GM12878 (cell line): ENCODE measurements at regions not wholly inside any gene's neighbourhood (a gene's known extent, or its start where the extent isn't known, plus 50 kb on each side); places are given as distances from the start of the nearest gene placed in this dataset.

Source experiments
- ATAC-seq: fragments of 200-7000 bp; cut with Tn5 transposase; 3 replicates; pipeline ENCODE4 v1.9.1; 2020; ENCODE audit warnings: mild to moderate bottlenecking, moderate library complexity
- BruUV-seq: library from RNA; stranded (reverse); fragments of 400-500 nt; replicated peaks from 2 replicates; lab custom pipeline; 2021; lab: Mats Ljungman, UMichigan
- CTCF ChIA-PET: fragments of 300-600 bp; sonication (Branson Sonifier 250); formaldehyde crosslinking; extraction: SDS; loops from one replicate; lab custom pipeline; 2021; ENCODE audit warnings: inconsistent platforms; lab: Yijun Ruan, JAX
- POLR2A ChIA-PET: fragments of 350-600 bp; formaldehyde crosslinking; extraction: SDS; loops from one replicate; lab custom pipeline; 2021; ENCODE audit warnings: inconsistent platforms; lab: Charles Lee
- RAD21 ChIA-PET: fragments of 300-600 bp; sonication (Branson Sonifier 250); formaldehyde crosslinking; loops from one replicate; lab custom pipeline; 2023; ENCODE audit warnings: antibody characterized with exemption; ENCODE audit not compliant: unreplicated experiment; lab: Charles Lee
- SMC1A ChIA-PET: fragments of 300-600 bp; sonication (Branson Sonifier 250); formaldehyde crosslinking; loops from one replicate; lab custom pipeline; 2023; ENCODE audit not compliant: unreplicated experiment, uncharacterized antibody; lab: Charles Lee
- DNase-seq: peaks from one replicate; pipeline ENCODE4 v3.0.0-alpha.2; 2011; ENCODE audit warnings: low read depth, low spot score
- FAIRE-seq: peaks from 3 replicates; lab custom pipeline; 2011; peaks lifted over from hg19 to GRCh38; lab: Jason Lieb, UNC
- H2AFZ ChIP-seq: 2 replicates; pipeline ENCODE4 v1.6.0; 2011; ENCODE audit warnings: low read depth, low read length, control low read depth; ENCODE audit not compliant: control insufficient read depth
- H3K27ac ChIP-seq: 2 replicates; pipeline ENCODE4 v1.5.1; 2011; ENCODE audit warnings: control low read depth; ENCODE audit not compliant: control insufficient read depth, insufficient read depth
- H3K27me3 ChIP-seq, 2 experiments: replicated peaks in 1 of 2; 2 replicates each; pipeline versions ENCODE4 v1.6.0 to v1.6.1; 2011; ENCODE audit warnings: low read length in 1 of 2; ENCODE audit not compliant: control insufficient read depth in 2 of 2, insufficient read depth in 2 of 2
- H3K36me3 ChIP-seq, 2 experiments: 2 replicates each; pipeline ENCODE4 v1.5.1; 2011; ENCODE audit warnings: low read length in 1 of 2; ENCODE audit not compliant: control insufficient read depth in 2 of 2, insufficient read depth in 2 of 2
- H3K4me1 ChIP-seq: 2 replicates; pipeline ENCODE4 v1.6.1; 2011; ENCODE audit warnings: mild to moderate bottlenecking, low read length, moderate library complexity, mixed read lengths; ENCODE audit not compliant: control insufficient read depth, insufficient read depth
- H3K4me2 ChIP-seq: 2 replicates; pipeline ENCODE4 v1.6.0; 2011; ENCODE audit warnings: control low read depth; ENCODE audit not compliant: control insufficient read depth, insufficient read depth
- H3K4me3 ChIP-seq: fragments of 200-600 bp; sonication (generic); 2 replicates; pipeline ENCODE4 v1.5.1; 2016
- H3K79me2 ChIP-seq: 2 replicates; pipeline ENCODE4 v1.6.0; 2011; ENCODE audit warnings: low read length; ENCODE audit not compliant: control insufficient read depth, insufficient read depth
- H3K9ac ChIP-seq: 2 replicates; pipeline ENCODE4 v1.8.0; 2011; ENCODE audit warnings: low read length, control low read depth, mixed read lengths; ENCODE audit not compliant: control insufficient read depth, insufficient read depth
- H3K9me3 ChIP-seq: replicated peaks from 3 replicates; pipeline ENCODE4 v1.5.1; 2011; ENCODE audit warnings: mild to moderate bottlenecking, low read length; ENCODE audit not compliant: control insufficient read depth, insufficient read depth
- H4K20me1 ChIP-seq: 2 replicates; pipeline ENCODE4 v1.6.0; 2011; ENCODE audit not compliant: control insufficient read depth, insufficient read depth
- ATF2 ChIP-seq: IDR thresholded peaks from 2 replicates; pipeline ENCODE4 v1.6.1; 2012; ENCODE audit warnings: low read length, inconsistent platforms
- ATF7 ChIP-seq: fragments of 450-650 bp; IDR thresholded peaks from 2 replicates; pipeline ENCODE4 v1.6.1; 2016; ENCODE audit warnings: low read depth, mild to moderate bottlenecking
- E4F1 ChIP-seq: fragments of 450-650 bp; IDR thresholded peaks from 2 replicates; pipeline ENCODE4 v1.6.1; 2018; ENCODE audit warnings: borderline replicate concordance, mild to moderate bottlenecking; ENCODE audit not compliant: partially characterized antibody
- FOXM1 ChIP-seq: IDR thresholded peaks from 2 replicates; pipeline ENCODE4 v1.6.1; 2012; ENCODE audit warnings: low read depth, mild to moderate bottlenecking, inconsistent platforms, low read length, moderate library complexity
- NR2F1 ChIP-seq: fragments of 450-650 bp; conservative IDR thresholded peaks from 2 replicates; pipeline ENCODE4 v1.6.1; 2017; ENCODE audit warnings: mild to moderate bottlenecking
- RELA ChIP-seq: fragments of 450-650 bp; IDR thresholded peaks from 2 replicates; pipeline ENCODE4 v1.8.0; 2014; ENCODE audit warnings: borderline replicate concordance; ENCODE audit not compliant: partially characterized antibody
- TCF12 ChIP-seq: IDR thresholded peaks from 2 replicates; pipeline ENCODE4 v1.6.1; 2011; ENCODE audit warnings: low read depth, mild to moderate bottlenecking, low read length
- ZNF687 ChIP-seq: fragments of 450-650 bp; IDR thresholded peaks from 2 replicates; pipeline ENCODE4 v1.6.1; 2017; ENCODE audit warnings: mild to moderate bottlenecking, moderate library complexity
- WGBS: methylation state at CpG from one replicate; pipeline ENCODE4 v1.1.6; 2016; ENCODE audit warnings: low lambda C conversion rate; ENCODE audit not compliant: insufficient replicate concordance, insufficient coverage; ENCODE audit errors: missing lambda C conversion rate; 5-methylcytosine and 5-hydroxymethylcytosine counted together
- in situ Hi-C: fragments of 300-500 bp; cut with MboI; formaldehyde crosslinking; loops from 9 replicates; pipeline ENCODE4 v1.14.3; 2018; ENCODE audit warnings: mixed read lengths
- intact Hi-C: fragments of 100-400 bp; cut with micrococcal nuclease; formaldehyde crosslinking; loops from one replicate; pipeline ENCODE4 v1.14.2; 2022; ENCODE audit not compliant: unreplicated experiment
- TF ChIP-seq, protein P1 (sequence below): fragments of 450-650 bp; IDR thresholded peaks from 2 replicates; pipeline ENCODE4 v1.6.1; 2016; ENCODE audit warnings: mild to moderate bottlenecking, moderate library complexity, borderline replicate concordance

- no peak for TF ChIP-seq ZNF687
- no peak for TF ChIP-seq FOXM1
These were observed 61.7 kb upstream of the LRRN1 start (continued) for GRCh38 chr3:3737531-3737930.

DNA sequence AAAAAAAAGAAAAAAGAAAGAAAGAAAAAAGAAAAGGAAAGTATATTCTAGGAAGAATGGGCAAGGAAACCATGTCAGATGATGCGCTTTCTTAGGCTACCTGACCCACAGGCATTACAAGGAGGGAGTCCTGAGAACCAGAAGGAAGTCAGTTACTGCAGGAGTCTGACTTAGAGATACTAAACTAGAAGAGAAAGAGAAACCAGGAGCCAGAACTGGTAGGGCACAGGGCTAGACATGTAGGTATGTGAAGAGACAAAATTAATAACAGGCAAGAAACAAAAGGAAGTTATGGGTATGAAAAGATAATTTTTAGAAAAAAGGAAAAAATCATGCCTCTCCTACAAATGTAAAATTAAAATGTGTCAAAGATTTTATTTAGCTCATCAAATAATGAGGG is 63.3 kb upstream of the LRRN1 start:
- ChIA-PET CTCF (no interaction called here), POLR2A (no interaction called here), SMC1A (no interaction called here), RAD21 (no interaction called here)
- no peaks in the 10 kb centered on the region for H3K9me3 ChIP-seq
- intact Hi-C loops = no loop called here
- FAIRE-seq = no peak
- H3K4me1 ChIP-seq = no peaks in the 10 kb centered on the region
- no TSS peak for BruUV-seq
- H3K4me2 ChIP-seq = no peak overlapping the region
- no peaks in the 10 kb centered on the region; a peak in 2 of 4 replicates for H3K27me3 ChIP-seq
- no peak overlapping the region for H3K4me3 ChIP-seq
- no peaks in the 10 kb centered on the region for H4K20me1 ChIP-seq
- no peak overlapping the region for H3K27ac ChIP-seq
- in situ Hi-C loops = no loop called here
- H2AFZ ChIP-seq = no peak overlapping the region
- WGBS = 0% methylated on average over 1 of the region's 1 CpG
- no peak for ATAC-seq
- no peak for DNase-seq
- H3K36me3 ChIP-seq = no peaks in the 10 kb centered on the region
- no peaks in the 10 kb centered on the region for H3K79me2 ChIP-seq
- H3K9ac ChIP-seq = no peak overlapping the region
- TF ChIP-seq ATF7 = no peak
- no peak for TF ChIP-seq TCF12
- TF ChIP-seq NR2F1 = no peak
- no peak for TF ChIP-seq E4F1
- TF ChIP-seq, protein P1, sequence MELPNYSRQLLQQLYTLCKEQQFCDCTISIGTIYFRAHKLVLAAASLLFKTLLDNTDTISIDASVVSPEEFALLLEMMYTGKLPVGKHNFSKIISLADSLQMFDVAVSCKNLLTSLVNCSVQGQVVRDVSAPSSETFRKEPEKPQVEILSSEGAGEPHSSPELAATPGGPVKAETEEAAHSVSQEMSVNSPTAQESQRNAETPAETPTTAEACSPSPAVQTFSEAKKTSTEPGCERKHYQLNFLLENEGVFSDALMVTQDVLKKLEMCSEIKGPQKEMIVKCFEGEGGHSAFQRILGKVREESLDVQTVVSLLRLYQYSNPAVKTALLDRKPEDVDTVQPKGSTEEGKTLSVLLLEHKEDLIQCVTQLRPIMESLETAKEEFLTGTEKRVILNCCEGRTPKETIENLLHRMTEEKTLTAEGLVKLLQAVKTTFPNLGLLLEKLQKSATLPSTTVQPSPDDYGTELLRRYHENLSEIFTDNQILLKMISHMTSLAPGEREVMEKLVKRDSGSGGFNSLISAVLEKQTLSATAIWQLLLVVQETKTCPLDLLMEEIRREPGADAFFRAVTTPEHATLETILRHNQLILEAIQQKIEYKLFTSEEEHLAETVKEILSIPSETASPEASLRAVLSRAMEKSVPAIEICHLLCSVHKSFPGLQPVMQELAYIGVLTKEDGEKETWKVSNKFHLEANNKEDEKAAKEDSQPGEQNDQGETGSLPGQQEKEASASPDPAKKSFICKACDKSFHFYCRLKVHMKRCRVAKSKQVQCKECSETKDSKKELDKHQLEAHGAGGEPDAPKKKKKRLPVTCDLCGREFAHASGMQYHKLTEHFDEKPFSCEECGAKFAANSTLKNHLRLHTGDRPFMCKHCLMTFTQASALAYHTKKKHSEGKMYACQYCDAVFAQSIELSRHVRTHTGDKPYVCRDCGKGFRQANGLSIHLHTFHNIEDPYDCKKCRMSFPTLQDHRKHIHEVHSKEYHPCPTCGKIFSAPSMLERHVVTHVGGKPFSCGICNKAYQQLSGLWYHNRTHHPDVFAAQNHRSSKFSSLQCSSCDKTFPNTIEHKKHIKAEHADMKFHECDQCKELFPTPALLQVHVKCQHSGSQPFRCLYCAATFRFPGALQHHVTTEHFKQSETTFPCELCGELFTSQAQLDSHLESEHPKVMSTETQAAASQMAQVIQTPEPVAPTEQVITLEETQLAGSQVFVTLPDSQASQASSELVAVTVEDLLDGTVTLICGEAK = no peak
- TF ChIP-seq RELA = no peak
- no peak for TF ChIP-seq ATF2
